Adrenal gland (tissue), 9 donors: ENCODE measurements at regions not wholly inside any gene's neighbourhood (a gene's known extent, or its start where the extent isn't known, plus 50 kb on each side); places are given as distances from the start of the nearest gene placed in this dataset.
A peak's percentile ranks its signal among the peaks of the same experiment; 100 is the strongest.

Source experiments
- DNase-seq, 7 donors: peaks; one replicate each; pipeline ENCODE4 v3.0.0-alpha.2; 2019 to 2020
- H3K27ac ChIP-seq, 5 donors: fragments of 200-600 bp; sonication (generic) in 4 of 5; 1 replicate in 3 of 5; 2 replicates in 2 of 5; pipeline versions ENCODE4 v1.5.1 to v1.8.0; 2016 to 2020; ENCODE audit warnings: mild to moderate bottlenecking in 1 of 5
- H3K27me3 ChIP-seq: fragments of 200-600 bp; 2 replicates; pipeline ENCODE4 v1.8.0; 2021
- H3K36me3 ChIP-seq, 2 donors: fragments of 200-600 bp; replicated peaks in 1 of 2; 1 replicate in 1 of 2; 2 replicates in 1 of 2; pipeline versions ENCODE4 v1.5.1 to v1.8.0; 2018 to 2022
- H3K4me1 ChIP-seq, 2 donors: fragments of 200-600 bp; replicated peaks in 1 of 2; 1 replicate in 1 of 2; 2 replicates in 1 of 2; pipeline versions ENCODE4 v1.5.1 to v1.8.0; 2018 to 2021
- H3K4me3 ChIP-seq, 4 donors: fragments of 200-600 bp; sonication (generic) in 3 of 4; one replicate each; pipeline ENCODE4 v1.5.1; 2016 to 2018
- H3K9me3 ChIP-seq, 3 donors: fragments of 200-600 bp; sonication (generic) in 1 of 3; replicated peaks in 1 of 3; 1 replicate in 2 of 3; 2 replicates in 1 of 3; pipeline versions ENCODE4 v1.5.1 to v1.8.0; 2016 to 2021
- POLR2A ChIP-seq, 2 donors: fragments of 450-650 bp; IDR thresholded peaks; one replicate each; pipeline ENCODE4 v1.6.1; 2017; ENCODE audit warnings: antibody characterized with exemption in 2 of 2, mild to moderate bottlenecking in 2 of 2, moderate library complexity in 1 of 2
- WGBS, 4 donors: extraction: QIAGEN DNeasy Blood & Tissue Kit in 2 of 4; methylation state at CpG; one replicate each; pipeline versions ENCODE4 v1.1.5 to v1.1.7; 2013 to 2017; 5-methylcytosine and 5-hydroxymethylcytosine counted together
- intact Hi-C, 2 donors: fragments of 100-400 bp; cut with DNase I; formaldehyde crosslinking; loops; one replicate each; pipeline versions ENCODE4 v1.14.1 to v1.15.0; 2022 to 2023
- TF ChIP-seq, protein P1 (sequence below), 6 experiments: fragments of 450-650 bp in 4 of 6; fragments of 200-600 bp in 2 of 6; sonication (generic) in 1 of 6; IDR thresholded peaks; 1 replicate in 5 of 6; 2 replicates in 1 of 6; pipeline versions ENCODE4 v1.5.1 to v1.8.0; 2016 to 2021; ENCODE audit warnings: antibody characterized with exemption in 6 of 6, mild to moderate bottlenecking in 2 of 6, moderate library complexity in 1 of 6
- donor health status: healthy with polysubstance abuse.
- donor health status: Bipolar disorder and iron deficiency.
- donor health status: DM: yes; HTN: yes; CAD: no.
- donor health status: DM: no; HTN: no; CAD: no.
- donor health status: DM: no; HTN: no; CAD: no.

DNA sequence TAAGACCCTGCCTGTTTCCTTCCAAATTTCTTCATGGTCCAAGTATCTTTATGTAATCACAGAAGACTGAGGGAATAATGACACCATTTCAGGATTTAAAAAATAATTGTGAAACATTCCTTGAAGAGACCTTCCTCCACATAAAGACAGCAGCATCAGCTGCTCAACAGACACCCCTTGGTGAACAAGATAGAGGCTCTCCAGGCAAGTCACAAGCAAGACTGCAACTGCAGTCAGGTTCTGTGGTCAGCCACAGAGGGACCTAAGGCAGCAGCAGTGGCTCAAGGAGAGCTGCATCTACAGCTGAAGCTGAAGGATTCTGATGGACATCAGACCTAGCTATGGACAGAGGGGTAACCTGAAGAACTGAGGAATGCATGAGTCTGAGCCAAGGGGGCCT is 97.2 kb upstream of the C3orf80 start:
- TF ChIP-seq POLR2A (IDR thresholded peaks at IDR 0.05), result no peak
- TF ChIP-seq, protein P1, sequence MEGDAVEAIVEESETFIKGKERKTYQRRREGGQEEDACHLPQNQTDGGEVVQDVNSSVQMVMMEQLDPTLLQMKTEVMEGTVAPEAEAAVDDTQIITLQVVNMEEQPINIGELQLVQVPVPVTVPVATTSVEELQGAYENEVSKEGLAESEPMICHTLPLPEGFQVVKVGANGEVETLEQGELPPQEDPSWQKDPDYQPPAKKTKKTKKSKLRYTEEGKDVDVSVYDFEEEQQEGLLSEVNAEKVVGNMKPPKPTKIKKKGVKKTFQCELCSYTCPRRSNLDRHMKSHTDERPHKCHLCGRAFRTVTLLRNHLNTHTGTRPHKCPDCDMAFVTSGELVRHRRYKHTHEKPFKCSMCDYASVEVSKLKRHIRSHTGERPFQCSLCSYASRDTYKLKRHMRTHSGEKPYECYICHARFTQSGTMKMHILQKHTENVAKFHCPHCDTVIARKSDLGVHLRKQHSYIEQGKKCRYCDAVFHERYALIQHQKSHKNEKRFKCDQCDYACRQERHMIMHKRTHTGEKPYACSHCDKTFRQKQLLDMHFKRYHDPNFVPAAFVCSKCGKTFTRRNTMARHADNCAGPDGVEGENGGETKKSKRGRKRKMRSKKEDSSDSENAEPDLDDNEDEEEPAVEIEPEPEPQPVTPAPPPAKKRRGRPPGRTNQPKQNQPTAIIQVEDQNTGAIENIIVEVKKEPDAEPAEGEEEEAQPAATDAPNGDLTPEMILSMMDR (IDR thresholded peaks at IDR 0.05), result no peak
- Histone ChIP-seq H3K9me3 (no peaks in the 10 kb centered on the region), H3K4me3 (no peak overlapping the region), H3K27ac (no peak overlapping the region), H3K36me3 (no peaks in the 10 kb centered on the region), H3K27me3 (no peaks in the 10 kb centered on the region), H3K4me1 (no peaks in the 10 kb centered on the region)
- DNase-seq, result no peak
- intact Hi-C loops, result no loop called here

DNA sequence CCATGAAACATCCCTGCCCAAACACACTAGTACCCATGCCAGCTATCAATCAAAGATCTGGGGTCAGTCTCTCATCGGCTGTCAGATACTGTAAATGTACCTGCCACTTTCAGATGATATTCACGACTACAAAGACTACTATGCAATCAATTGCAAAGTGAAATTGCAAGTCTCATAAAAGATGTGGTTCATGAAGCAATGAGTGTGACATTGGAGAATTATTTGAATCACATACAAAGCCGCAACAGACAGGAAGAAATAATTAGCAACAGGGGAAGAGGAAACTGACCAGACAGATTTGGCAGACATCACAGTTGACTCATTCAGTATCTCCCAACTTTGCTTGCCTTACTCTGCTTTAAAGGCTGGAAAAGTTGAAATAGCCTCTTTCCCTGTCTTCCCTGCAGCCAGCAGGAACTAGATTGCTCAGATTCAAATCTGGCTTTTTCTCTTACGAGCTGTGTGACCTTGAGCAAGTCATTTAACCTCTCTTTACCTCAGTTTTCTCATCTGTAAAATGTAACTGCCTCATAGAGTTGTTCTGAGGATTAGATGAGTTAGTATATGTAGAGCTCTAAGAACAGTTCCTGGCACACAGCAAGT is 95.7 kb upstream of the C3orf80 start:
- no peak overlapping the region for H3K4me3 ChIP-seq
- no peaks in the 10 kb centered on the region for H3K27me3 ChIP-seq
- H3K4me1 ChIP-seq, result no peaks in the 10 kb centered on the region
- intact Hi-C loops, result no loop called here
- no peaks in the 10 kb centered on the region for H3K36me3 ChIP-seq
- no peaks in the 10 kb centered on the region for H3K9me3 ChIP-seq
- WGBS, 4 donors, result 12 to 18% (median 17%) methylated on average over 4 of the region's 4 CpGs
- H3K27ac ChIP-seq, result peak overlapping the region in 1 of 5 donors; percentile 26
- DNase-seq, result peak in 3 of 7 donors; percentile 24 to 42 (median 38)
- TF ChIP-seq, protein P1 (IDR thresholded peaks at IDR 0.05), result no peak
- TF ChIP-seq POLR2A (IDR thresholded peaks at IDR 0.05), result no peak

DNA sequence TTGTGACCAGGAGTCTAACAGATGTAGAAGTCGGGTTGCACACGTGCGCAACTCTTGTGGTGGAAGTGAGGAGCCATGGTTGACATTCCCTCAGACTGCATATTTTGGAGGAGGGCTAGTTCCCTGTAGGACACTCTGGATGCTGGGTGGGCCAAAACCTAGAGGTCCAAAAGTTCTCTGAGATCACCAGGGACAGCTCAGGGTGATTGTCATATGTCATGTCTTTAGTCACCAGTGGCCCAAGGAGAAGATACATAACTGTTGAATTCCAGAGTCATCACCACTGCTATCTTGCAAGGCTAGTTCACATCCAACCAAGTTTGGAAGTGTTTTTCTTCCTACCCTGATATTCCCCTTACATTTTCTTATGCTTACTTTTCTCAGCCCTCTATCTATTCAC is 95.2 kb upstream of the C3orf80 start:
- no peaks in the 10 kb centered on the region for H3K27me3 ChIP-seq
- WGBS, 4 donors, result 82 to 90% (median 88%) methylated on average over 3 of the region's 3 CpGs
- intact Hi-C loops, result no loop called here

DNA sequence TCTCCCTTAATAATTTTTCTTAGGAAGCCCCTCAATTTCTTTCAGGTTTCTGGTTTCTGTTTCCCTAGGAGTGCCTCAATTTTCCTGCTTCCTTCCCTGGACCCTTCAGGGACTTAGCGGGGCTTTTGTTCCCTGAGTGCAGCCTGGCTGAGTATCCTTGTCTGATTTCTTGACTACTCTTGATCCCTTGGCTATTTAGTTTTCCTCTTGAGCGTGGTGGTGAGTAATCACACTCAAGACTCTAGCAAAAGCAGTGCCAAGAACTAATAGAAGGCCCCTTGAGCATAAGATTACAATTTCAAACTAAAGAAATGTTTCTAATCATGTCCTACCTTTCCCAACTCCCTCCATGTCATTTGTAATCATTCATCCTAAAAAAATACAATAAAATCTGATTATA is 94.3 kb upstream of the C3orf80 start:
- Histone ChIP-seq H3K9me3 (no peaks in the 10 kb centered on the region), H3K27ac (no peak overlapping the region), H3K4me1 (no peaks in the 10 kb centered on the region), H3K36me3 (no peaks in the 10 kb centered on the region), H3K4me3 (no peak overlapping the region), H3K27me3 (no peaks in the 10 kb centered on the region)
- no peak for DNase-seq
- intact Hi-C loops, result no loop called here
- TF ChIP-seq POLR2A (IDR thresholded peaks at IDR 0.05), result no peak
- TF ChIP-seq, protein P1 (IDR thresholded peaks at IDR 0.05), result no peak
- WGBS, 4 donors, result 69 to 80% (median 79%) methylated on average over 2 of the region's 2 CpGs

More for the DNA sequence above, 95.2 kb upstream of the C3orf80 start:
- no peak for TF ChIP-seq POLR2A (IDR thresholded peaks at IDR 0.05)
- TF ChIP-seq, protein P1 (IDR thresholded peaks at IDR 0.05), result no peak
- H3K9me3 ChIP-seq, result no peaks in the 10 kb centered on the region
- no peak overlapping the region for H3K4me3 ChIP-seq
- no peaks in the 10 kb centered on the region for H3K4me1 ChIP-seq
- peak overlapping the region in 1 of 5 donors; percentile 26 for H3K27ac ChIP-seq
- no peak for DNase-seq
- H3K36me3 ChIP-seq, result no peaks in the 10 kb centered on the region
